ENCODE measurements at regions not wholly inside any gene's neighbourhood (a gene's known extent, or its start where the extent isn't known, plus 50 kb on each side); places are given as distances from the start of the nearest gene placed in this dataset.

DNA sequence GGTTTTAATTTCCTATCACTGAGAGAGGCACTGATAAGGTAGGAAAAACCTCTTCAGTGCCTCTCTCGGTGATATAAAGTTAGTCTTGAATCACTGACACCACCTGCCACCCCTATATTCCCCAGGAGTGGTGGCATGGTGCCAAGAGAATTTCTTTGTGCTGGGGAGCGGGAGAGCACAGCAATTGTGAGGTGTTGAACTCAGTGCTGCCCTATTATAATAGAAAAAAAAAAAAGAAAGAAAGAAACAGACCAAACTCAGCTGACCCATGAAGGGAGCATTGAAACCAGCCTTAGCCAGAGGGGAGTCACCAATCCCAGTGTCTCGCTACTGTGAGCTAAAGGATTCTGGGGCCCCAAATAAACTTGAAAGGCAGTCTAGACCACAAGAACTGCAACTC lies 201.4 kb upstream of the STT3B start:
- TF ChIP-seq EZH2 (IDR thresholded peaks at IDR 0.05; ENCODE audit: insufficient read depth, poor library complexity, severe bottlenecking) (no peak), EZH2phosphoT487 (IDR thresholded peaks at IDR 0.05; ENCODE audit: insufficient read depth, low read depth) (no peak)

Data from GM23248 (cell line).